ENCODE measurements at regions not wholly inside any gene's neighbourhood (a gene's known extent, or its start where the extent isn't known, plus 50 kb on each side); places are given as distances from the start of the nearest gene placed in this dataset.
"Not testable (repeated sequence)": the region's sequence is repeated elsewhere in the genome, so short reads cannot be mapped to it uniquely, and the experiment has no call there.

GRCh38 chr2:125822746-125823145, 833.2 kb upstream of the GYPC start:
- Mint-ChIP-seq H3K9me3 (peaks cover 11% of the 10 kb centered on the region), H3K27me3 (ENCODE audit: low read depth) (no peaks in the 10 kb centered on the region), H3K36me3 (ENCODE audit: insufficient read depth) (no peaks in the 10 kb centered on the region), H3K4me3 (no peak overlapping the region), H3K4me1 (ENCODE audit: low read depth) (no peaks in the 10 kb centered on the region)
- ATAC-seq (no peak), DNase-seq (no peak)

- H3K36me3 Mint-ChIP-seq (ENCODE audit: insufficient read depth); DNase-seq; H3K27me3 Mint-ChIP-seq (ENCODE audit: low read depth); H3K4me3 Mint-ChIP-seq; H3K4me1 Mint-ChIP-seq (ENCODE audit: low read depth); H3K9me3 Mint-ChIP-seq; ATAC-seq: not testable (repeated sequence)
These were observed 830.2 kb upstream of the GYPC start for GRCh38 chr2:125825781-125826180.

GRCh38 chr2:125837128-125837527, 818.8 kb upstream of the GYPC start:
- Mint-ChIP-seq H3K4me1 (ENCODE audit: low read depth) (no peaks in the 10 kb centered on the region), H3K36me3 (ENCODE audit: insufficient read depth) (no peaks in the 10 kb centered on the region), H3K27me3 (ENCODE audit: low read depth) (no peaks in the 10 kb centered on the region), H3K4me3 (no peak overlapping the region), H3K9me3 (peaks cover 3% of the 10 kb centered on the region)
- DNase-seq (no peak), ATAC-seq (no peak)

- H3K4me1 Mint-ChIP-seq (ENCODE audit: low read depth) = no peaks in the 10 kb centered on the region
- ATAC-seq (no peak), DNase-seq (no peak)
- no peaks in the 10 kb centered on the region for H3K36me3 Mint-ChIP-seq (ENCODE audit: insufficient read depth)
- H3K9me3 Mint-ChIP-seq = peaks cover 3% of the 10 kb centered on the region
- no peak overlapping the region for H3K4me3 Mint-ChIP-seq
- no peaks in the 10 kb centered on the region for H3K27me3 Mint-ChIP-seq (ENCODE audit: low read depth)
These were observed 818.3 kb upstream of the GYPC start for GRCh38 chr2:125837611-125838010.

GRCh38 chr2:125839945-125840344, 816.0 kb upstream of the GYPC start:
- Mint-ChIP-seq H3K4me3 (no peak overlapping the region), H3K4me1 (ENCODE audit: low read depth) (no peaks in the 10 kb centered on the region), H3K27me3 (ENCODE audit: low read depth) (no peaks in the 10 kb centered on the region), H3K9me3 (peaks cover 3% of the 10 kb centered on the region), H3K36me3 (ENCODE audit: insufficient read depth) (no peaks in the 10 kb centered on the region)
- no peak for ATAC-seq
- no peak for DNase-seq

GRCh38 chr2:125842041-125842440, 813.9 kb upstream of the GYPC start:
- ATAC-seq (no peak), DNase-seq (no peak)
- H3K36me3 Mint-ChIP-seq (ENCODE audit: insufficient read depth) = no peaks in the 10 kb centered on the region
- no peaks in the 10 kb centered on the region for H3K27me3 Mint-ChIP-seq (ENCODE audit: low read depth)
- H3K9me3 Mint-ChIP-seq = peaks cover 7% of the 10 kb centered on the region
- H3K4me3 Mint-ChIP-seq = no peak overlapping the region
- H3K4me1 Mint-ChIP-seq (ENCODE audit: low read depth) = no peaks in the 10 kb centered on the region

- peaks cover 4% of the 10 kb centered on the region for H3K9me3 Mint-ChIP-seq
- no peaks in the 10 kb centered on the region for H3K36me3 Mint-ChIP-seq (ENCODE audit: insufficient read depth)
- ATAC-seq (no peak), DNase-seq (no peak)
- H3K27me3 Mint-ChIP-seq (ENCODE audit: low read depth) = no peaks in the 10 kb centered on the region
- H3K4me1 Mint-ChIP-seq (ENCODE audit: low read depth) = no peaks in the 10 kb centered on the region
- no peak overlapping the region for H3K4me3 Mint-ChIP-seq
These were observed 805.4 kb upstream of the GYPC start for GRCh38 chr2:125850541-125850940.

- H3K27me3 Mint-ChIP-seq (ENCODE audit: low read depth) = no peaks in the 10 kb centered on the region
- no peak overlapping the region for H3K4me3 Mint-ChIP-seq
- no peaks in the 10 kb centered on the region for H3K9me3 Mint-ChIP-seq
- DNase-seq = no peak
- H3K4me1 Mint-ChIP-seq (ENCODE audit: low read depth) = no peaks in the 10 kb centered on the region
- ATAC-seq = no peak
- H3K36me3 Mint-ChIP-seq (ENCODE audit: insufficient read depth) = no peaks in the 10 kb centered on the region
These were observed 803.6 kb upstream of the GYPC start for GRCh38 chr2:125852364-125852763.

GRCh38 chr2:125853626-125854025, 802.3 kb upstream of the GYPC start:
- Mint-ChIP-seq H3K4me1 (ENCODE audit: low read depth) (no peaks in the 10 kb centered on the region), H3K9me3 (no peaks in the 10 kb centered on the region), H3K36me3 (ENCODE audit: insufficient read depth) (no peaks in the 10 kb centered on the region), H3K4me3 (no peak overlapping the region), H3K27me3 (ENCODE audit: low read depth) (no peaks in the 10 kb centered on the region)
- no peak for DNase-seq
- no peak for ATAC-seq

- Mint-ChIP-seq H3K9me3 (no peaks in the 10 kb centered on the region), H3K27me3 (ENCODE audit: low read depth) (no peaks in the 10 kb centered on the region), H3K4me3 (no peak overlapping the region), H3K36me3 (ENCODE audit: insufficient read depth) (no peaks in the 10 kb centered on the region), H3K4me1 (ENCODE audit: low read depth) (no peaks in the 10 kb centered on the region)
- DNase-seq = no peak
- no peak for ATAC-seq
These were observed 800.8 kb upstream of the GYPC start for GRCh38 chr2:125855204-125855603.

- Mint-ChIP-seq H3K9me3 (no peaks in the 10 kb centered on the region), H3K4me3 (no peak overlapping the region), H3K27me3 (ENCODE audit: low read depth) (no peaks in the 10 kb centered on the region), H3K4me1 (ENCODE audit: low read depth) (no peaks in the 10 kb centered on the region), H3K36me3 (ENCODE audit: insufficient read depth) (no peaks in the 10 kb centered on the region)
- ATAC-seq (no peak), DNase-seq (no peak)
These were observed 797.8 kb upstream of the GYPC start for GRCh38 chr2:125857971-125858794.

GRCh38 chr2:125861461-125861860, 794.5 kb upstream of the GYPC start:
- no peaks in the 10 kb centered on the region for H3K9me3 Mint-ChIP-seq
- no peaks in the 10 kb centered on the region for H3K36me3 Mint-ChIP-seq (ENCODE audit: insufficient read depth)
- no peak overlapping the region for H3K4me3 Mint-ChIP-seq
- no peak for ATAC-seq
- no peaks in the 10 kb centered on the region for H3K4me1 Mint-ChIP-seq (ENCODE audit: low read depth)
- no peaks in the 10 kb centered on the region for H3K27me3 Mint-ChIP-seq (ENCODE audit: low read depth)
- no peak for DNase-seq

GRCh38 chr2:125867908-125868307, 788.0 kb upstream of the GYPC start:
- H3K4me3 Mint-ChIP-seq = no peak overlapping the region
- H3K4me1 Mint-ChIP-seq (ENCODE audit: low read depth) = no peaks in the 10 kb centered on the region
- H3K36me3 Mint-ChIP-seq (ENCODE audit: insufficient read depth) = no peaks in the 10 kb centered on the region
- DNase-seq (no peak), ATAC-seq (no peak)
- H3K27me3 Mint-ChIP-seq (ENCODE audit: low read depth) = no peaks in the 10 kb centered on the region
- H3K9me3 Mint-ChIP-seq = peaks cover 4% of the 10 kb centered on the region

- H3K27me3 Mint-ChIP-seq (ENCODE audit: low read depth) = no peaks in the 10 kb centered on the region
These were observed 785.7 kb upstream of the GYPC start for GRCh38 chr2:125870264-125870663.

GRCh38 chr2:125870746-125871145, 785.2 kb upstream of the GYPC start:
- no peaks in the 10 kb centered on the region for H3K27me3 Mint-ChIP-seq (ENCODE audit: low read depth)
- H3K4me1 Mint-ChIP-seq (ENCODE audit: low read depth) = no peaks in the 10 kb centered on the region
- peaks cover 4% of the 10 kb centered on the region for H3K9me3 Mint-ChIP-seq
- DNase-seq = no peak
- no peak for ATAC-seq
- H3K36me3 Mint-ChIP-seq (ENCODE audit: insufficient read depth) = no peaks in the 10 kb centered on the region
- H3K4me3 Mint-ChIP-seq = no peak overlapping the region

More at GRCh38 chr2:125870264-125870663, 785.7 kb upstream of the GYPC start:
- no peaks in the 10 kb centered on the region for H3K4me1 Mint-ChIP-seq (ENCODE audit: low read depth)
- no peaks in the 10 kb centered on the region for H3K36me3 Mint-ChIP-seq (ENCODE audit: insufficient read depth)
- no peak for ATAC-seq
- DNase-seq = no peak
- H3K4me3 Mint-ChIP-seq = no peak overlapping the region
- H3K9me3 Mint-ChIP-seq = peaks cover 4% of the 10 kb centered on the region

All from activated T-cell treated with anti-CD3 and anti-CD28 coated beads, Interleukin-2, amount 50 U/mL, for 4 hours (primary cell).